Mammary epithelial cell (primary cell): ENCODE measurements at regions not wholly inside any gene's neighbourhood (a gene's known extent, or its start where the extent isn't known, plus 50 kb on each side); places are given as distances from the start of the nearest gene placed in this dataset.

Experiments used
- CTCF ChIP-seq, 2 donors: IDR thresholded peaks in 1 of 2; conservative IDR thresholded peaks in 1 of 2; 2 replicates each; pipeline ENCODE4 v1.5.1; 2011 to 2012; ENCODE audit warnings: inconsistent platforms in 2 of 2, low read length in 2 of 2, mild to moderate bottlenecking in 2 of 2, control low read depth in 1 of 2, low read depth in 1 of 2; ENCODE audit not compliant: insufficient read depth in 1 of 2; ENCODE audit errors: extremely low read depth in 1 of 2
- EZH2 ChIP-seq: IDR thresholded peaks from 2 replicates; pipeline ENCODE4 v1.6.1; 2012; ENCODE audit warnings: low read length, inconsistent platforms, borderline replicate concordance

DNA sequence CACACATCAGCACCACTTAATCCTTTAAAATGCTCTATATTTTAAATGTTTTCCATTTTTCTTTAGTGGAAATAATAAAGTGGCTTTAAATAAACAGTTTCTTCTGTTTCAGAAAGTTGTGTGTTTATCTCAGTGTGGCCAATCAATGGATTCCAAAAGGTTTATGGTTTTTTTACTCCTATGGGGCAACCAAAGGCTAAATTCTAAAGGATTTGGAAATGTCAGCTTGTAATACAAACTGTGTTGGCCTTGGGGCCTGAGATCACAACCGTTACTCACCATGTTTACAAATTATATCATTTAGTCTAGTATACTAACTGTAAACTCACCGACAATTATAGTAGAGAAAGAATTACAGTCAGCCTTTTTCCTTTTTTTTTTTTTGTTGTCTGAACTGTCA lies 827.2 kb downstream of the EPHA4 start:
- TF ChIP-seq CTCF (conservative IDR thresholded peaks at IDR 0.05 in 1 of 2, IDR thresholded peaks at IDR 0.05 in 1 of 2; ENCODE audit: extremely low read depth in 1 of 2, insufficient read depth in 1 of 2, low read depth in 1 of 2, low read length in 2 of 2) (no peak), EZH2 (no peak)
